WTC11 (cell line): ENCODE measurements at regions not wholly inside any gene's neighbourhood (a gene's known extent, or its start where the extent isn't known, plus 50 kb on each side); places are given as distances from the start of the nearest gene placed in this dataset.
A peak's percentile ranks its signal among the peaks of the same experiment; 100 is the strongest.

Experiments
- ATAC-seq: fragments of 200-7000 bp; cut with Tn5 transposase; 2 replicates; pipeline ENCODE4 v1.10.0; 2021; ENCODE audit warnings: mild to moderate bottlenecking, moderate library complexity
- CTCF ChIA-PET: fragments of 300-600 bp; sonication (Branson Sonifier 250); formaldehyde crosslinking; loops from one replicate; lab custom pipeline; 2021; ENCODE audit warnings: antibody characterized with exemption; lab: Charles Lee
- POLR2A ChIA-PET: fragments of 350-600 bp; sonication (Branson Sonifier 250); formaldehyde crosslinking; loops from one replicate; lab custom pipeline; 2021; ENCODE audit warnings: antibody characterized with exemption; lab: Charles Lee
- DNase-seq: peaks from one replicate; pipeline ENCODE4 v3.0.0; 2021; ENCODE audit warnings: low spot score
- H3K27ac Mint-ChIP-seq: 2 replicates; pipeline ENCODE4 v1.8.0; 2021; ENCODE audit warnings: mixed read lengths
- H3K27me3 Mint-ChIP-seq: 2 replicates; pipeline ENCODE4 v1.8.0; 2021; ENCODE audit warnings: low read depth, mild to moderate bottlenecking, moderate library complexity, mixed read lengths
- H3K36me3 Mint-ChIP-seq: 2 replicates; pipeline ENCODE4 v1.8.0; 2021; ENCODE audit warnings: mixed read lengths
- H3K4me1 Mint-ChIP-seq: 2 replicates; pipeline ENCODE4 v1.8.0; 2022; ENCODE audit warnings: mixed read lengths
- H3K4me3 Mint-ChIP-seq: 2 replicates; pipeline ENCODE4 v1.8.0; 2021; ENCODE audit warnings: mild to moderate bottlenecking, moderate library complexity, mixed read lengths
- H3K9me3 Mint-ChIP-seq: 2 replicates; pipeline ENCODE4 v1.8.0; 2021; ENCODE audit warnings: mixed read lengths
- AFF4 ChIP-seq: sonication (generic); formaldehyde crosslinking; IDR thresholded peaks from 2 replicates; pipeline ENCODE4 v1.8.1; 2023; ENCODE audit warnings: mild to moderate bottlenecking, missing genetic modification reagents, borderline replicate concordance
- CREB1 ChIP-seq: sonication (generic); formaldehyde crosslinking; IDR thresholded peaks from 2 replicates; pipeline ENCODE4 v1.8.0; 2023; ENCODE audit warnings: mild to moderate bottlenecking, missing genetic modification reagents
- ELF4 ChIP-seq: sonication (generic); formaldehyde crosslinking; IDR thresholded peaks from 2 replicates; pipeline ENCODE4 v1.8.1; 2022; ENCODE audit warnings: low read depth, mild to moderate bottlenecking, moderate library complexity, missing genetic modification reagents
- ERG ChIP-seq: fragments of 250-450 bp; sonication (Bioruptor Pico); IDR thresholded peaks from 2 replicates; pipeline ENCODE4 v1.8.0; 2021; ENCODE audit warnings: mild to moderate bottlenecking
- ESRRA ChIP-seq: sonication (generic); formaldehyde crosslinking; IDR thresholded peaks from 2 replicates; pipeline ENCODE4 v1.8.1; 2022; ENCODE audit warnings: mild to moderate bottlenecking, missing genetic modification reagents, borderline replicate concordance
- ETV6 ChIP-seq: sonication (generic); formaldehyde crosslinking; IDR thresholded peaks from 2 replicates; pipeline ENCODE4 v1.8.1; 2022; ENCODE audit warnings: mild to moderate bottlenecking, missing genetic modification reagents
- FOXJ3 ChIP-seq: sonication (generic); formaldehyde crosslinking; IDR thresholded peaks from 2 replicates; pipeline ENCODE4 v1.9.0; 2021; ENCODE audit warnings: missing genetic modification reagents, mild to moderate bottlenecking, borderline replicate concordance
- FOXK1 ChIP-seq: sonication (generic); formaldehyde crosslinking; IDR thresholded peaks from 2 replicates; pipeline ENCODE4 v1.8.0; 2022; ENCODE audit warnings: mild to moderate bottlenecking, moderate library complexity, missing genetic modification reagents
- MAX ChIP-seq: sonication (generic); formaldehyde crosslinking; IDR thresholded peaks from 2 replicates; pipeline ENCODE4 v1.8.0; 2022; ENCODE audit warnings: mild to moderate bottlenecking, missing genetic modification reagents
- MYBL2 ChIP-seq: sonication (generic); formaldehyde crosslinking; IDR thresholded peaks from 2 replicates; pipeline ENCODE4 v1.8.1; 2023; ENCODE audit warnings: mild to moderate bottlenecking, moderate library complexity, missing genetic modification reagents
- NR3C1 ChIP-seq: sonication (generic); formaldehyde crosslinking; conservative IDR thresholded peaks from 2 replicates; pipeline ENCODE4 v1.8.1; 2023; ENCODE audit warnings: low read depth, mild to moderate bottlenecking, missing genetic modification reagents
- PREB ChIP-seq: sonication (generic); formaldehyde crosslinking; IDR thresholded peaks from 2 replicates; pipeline ENCODE4 v1.8.1; 2022; ENCODE audit warnings: mild to moderate bottlenecking, missing genetic modification reagents, moderate library complexity, borderline replicate concordance
- PRRX2 ChIP-seq: fragments of 250-450 bp; sonication (Bioruptor Pico); IDR thresholded peaks from 2 replicates; pipeline ENCODE4 v1.8.0; 2021; ENCODE audit warnings: mild to moderate bottlenecking
- SMAD4 ChIP-seq: sonication (generic); formaldehyde crosslinking; IDR thresholded peaks from 2 replicates; pipeline ENCODE4 v1.8.0; 2022; ENCODE audit warnings: mild to moderate bottlenecking, missing genetic modification reagents
- TEAD1 ChIP-seq: sonication (generic); formaldehyde crosslinking; IDR thresholded peaks from 2 replicates; pipeline ENCODE4 v1.8.0; 2022; ENCODE audit warnings: mild to moderate bottlenecking, missing genetic modification reagents
- ZBTB43 ChIP-seq: sonication (generic); formaldehyde crosslinking; IDR thresholded peaks from 2 replicates; pipeline ENCODE4 v1.8.1; 2023; ENCODE audit warnings: mild to moderate bottlenecking, missing genetic modification reagents
- ZNF219 ChIP-seq: sonication (generic); formaldehyde crosslinking; IDR thresholded peaks from 2 replicates; pipeline ENCODE4 v1.8.0; 2023; ENCODE audit warnings: missing genetic modification reagents, mild to moderate bottlenecking, borderline replicate concordance

GRCh38 chr12:76226397-76226796 lies 121.8 kb downstream of the BBS10 start:
- ATAC-seq (no peak), DNase-seq (no peak)
- Mint-ChIP-seq H3K27me3 (no peaks in the 10 kb centered on the region), H3K4me1 (no peaks in the 10 kb centered on the region), H3K36me3 (no peaks in the 10 kb centered on the region), H3K9me3 (no peaks in the 10 kb centered on the region), H3K4me3 (no peak overlapping the region), H3K27ac (no peak overlapping the region)
- no peak for TF ChIP-seq ESRRA (CRISPR knock-in tag)
- TF ChIP-seq FOXK1 (CRISPR knock-in tag): no peak
- TF ChIP-seq NR3C1: no peak
- TF ChIP-seq SMAD4: no peak
- CTCF ChIA-PET: no interaction called here
- POLR2A ChIA-PET: no interaction called here

- POLR2A ChIA-PET: no interaction called here
- TF ChIP-seq ZNF219 (CRISPR knock-in tag) (no peak), NR3C1 (no peak), ZBTB43 (CRISPR knock-in tag) (no peak), PREB (CRISPR knock-in tag) (no peak), ERG (no peak)
- Mint-ChIP-seq H3K36me3 (no peaks in the 10 kb centered on the region), H3K27ac (no peak overlapping the region), H3K27me3 (no peaks in the 10 kb centered on the region), H3K4me1 (no peaks in the 10 kb centered on the region; the same call in 1 of the 2 replicates), H3K9me3 (no peaks in the 10 kb centered on the region), H3K4me3 (no peak overlapping the region)
- DNase-seq (no peak), ATAC-seq (no peak)
- CTCF ChIA-PET: no interaction called here
These were observed 124.3 kb downstream of the BBS10 start for GRCh38 chr12:76223869-76224268.

GRCh38 chr12:76220980-76221379 lies 127.2 kb downstream of the BBS10 start:
- no peaks in the 10 kb centered on the region for H3K36me3 Mint-ChIP-seq
- no peaks in the 10 kb centered on the region; the same call in 1 of the 2 replicates for H3K4me1 Mint-ChIP-seq
- ATAC-seq (peak; percentile 60), DNase-seq (no peak)
- H3K27ac Mint-ChIP-seq: no peak overlapping the region
- H3K27me3 Mint-ChIP-seq: no peaks in the 10 kb centered on the region
- POLR2A ChIA-PET: no interaction called here
- CTCF ChIA-PET: interaction anchor here (1.2 kb wide), 1 partner anchor 127 kb away, joined by 4 read pairs; the partner anchor contains the start of gene BBS10
- no peaks in the 10 kb centered on the region for H3K9me3 Mint-ChIP-seq
- no peak overlapping the region for H3K4me3 Mint-ChIP-seq
- TF ChIP-seq MAX (CRISPR knock-in tag) (no peak), PRRX2 (CRISPR knock-in tag) (no peak), ETV6 (CRISPR knock-in tag) (no peak), CREB1 (CRISPR knock-in tag) (no peak), ELF4 (CRISPR knock-in tag) (no peak), MYBL2 (CRISPR knock-in tag) (no peak)

GRCh38 chr12:76219806-76220205 lies 128.4 kb downstream of the BBS10 start:
- TF ChIP-seq AFF4 (CRISPR knock-in tag) (no peak), FOXJ3 (CRISPR knock-in tag) (no peak), TEAD1 (no peak)
- ATAC-seq (no peak), DNase-seq (no peak)
- no peaks in the 10 kb centered on the region for H3K9me3 Mint-ChIP-seq
- no peaks in the 10 kb centered on the region; the same call in 1 of the 2 replicates for H3K4me1 Mint-ChIP-seq
- no peaks in the 10 kb centered on the region for H3K27me3 Mint-ChIP-seq
- H3K27ac Mint-ChIP-seq: no peak overlapping the region
- H3K36me3 Mint-ChIP-seq: no peaks in the 10 kb centered on the region
- ChIA-PET POLR2A (no interaction called here), CTCF (no interaction called here)
- H3K4me3 Mint-ChIP-seq: no peak overlapping the region
